Neural cell (in vitro differentiated cells): ENCODE measurements at regions not wholly inside any gene's neighbourhood (a gene's known extent, or its start where the extent isn't known, plus 50 kb on each side); places are given as distances from the start of the nearest gene placed in this dataset.

Experiments
- H2AFZ ChIP-seq: fragments of 200-600, 300-800 bp; sonication (generic), shearing (Covaris generic); 2 replicates; pipeline ENCODE4 v1.6.0; 2014; ENCODE audit warnings: low read depth, mild to moderate bottlenecking, antibody characterized with exemption, low read length, moderate library complexity
- H3F3A ChIP-seq: fragments of 200-600 bp; shearing (Covaris generic); 2 replicates; pipeline ENCODE4 v1.6.1; 2016; ENCODE audit warnings: mild to moderate bottlenecking, moderate library complexity, mixed read lengths, antibody characterized with exemption, low read length; ENCODE audit not compliant: insufficient read depth, poor library complexity, severe bottlenecking
- H3K27ac ChIP-seq: fragments of 200-600, 300-800 bp; sonication (generic), shearing (Covaris generic); 2 replicates; pipeline ENCODE4 v1.5.1; 2014; ENCODE audit warnings: mild to moderate bottlenecking, low read length, moderate library complexity
- H3K27me3 ChIP-seq: fragments of 300-800, 200-600 bp; sonication (generic), shearing (Covaris generic); 2 replicates; pipeline ENCODE4 v1.6.0; 2014; ENCODE audit warnings: mild to moderate bottlenecking, low read depth, low read length, moderate library complexity; ENCODE audit not compliant: insufficient read depth
- H3K36me3 ChIP-seq: fragments of 300-800, 200-600 bp; sonication (generic), shearing (Covaris generic); 2 replicates; pipeline ENCODE4 v1.5.1; 2014; ENCODE audit warnings: mild to moderate bottlenecking, antibody characterized with exemption, low read length, moderate library complexity; ENCODE audit not compliant: insufficient read depth
- H3K4me2 ChIP-seq: fragments of 300-800, 200-600 bp; sonication (generic), shearing (Covaris generic); 2 replicates; pipeline ENCODE4 v1.6.0; 2014; ENCODE audit warnings: mild to moderate bottlenecking, low read length
- H3K4me3 ChIP-seq: fragments of 300-800, 200-600 bp; sonication (generic), shearing (Covaris generic); 2 replicates; pipeline ENCODE4 v1.5.1; 2014; ENCODE audit warnings: mild to moderate bottlenecking, low read length, moderate library complexity
- H3K79me2 ChIP-seq: fragments of 200-600 bp; shearing (Covaris generic); replicated peaks from 2 replicates; pipeline ENCODE4 v1.6.0; 2014; ENCODE audit warnings: mild to moderate bottlenecking, low read length, moderate library complexity; ENCODE audit not compliant: insufficient read depth
- H3K9ac ChIP-seq: fragments of 300-800, 200-600 bp; sonication (generic), shearing (Covaris generic); 2 replicates; pipeline ENCODE4 v1.6.1; 2016; ENCODE audit warnings: mild to moderate bottlenecking, low read length, mixed read lengths
- H3K9me2 ChIP-seq: fragments of 200-600 bp; shearing (Covaris generic); 2 replicates; pipeline ENCODE4 v1.6.1; 2016; ENCODE audit warnings: mild to moderate bottlenecking, low read length, mixed read lengths; ENCODE audit not compliant: insufficient read depth
- H3K9me3 ChIP-seq: fragments of 200-600, 300-800 bp; sonication (generic), shearing (Covaris generic); 2 replicates; pipeline ENCODE4 v1.6.1; 2016; ENCODE audit warnings: mild to moderate bottlenecking, mixed run types, low read length, moderate library complexity, mixed read lengths
- H4K20me1 ChIP-seq: fragments of 200-600 bp; shearing (Covaris generic); 2 replicates; pipeline ENCODE4 v1.6.1; 2016; ENCODE audit warnings: mild to moderate bottlenecking, mixed run types; ENCODE audit not compliant: insufficient read depth
- EP300 ChIP-seq: fragments of 450-650 bp; conservative IDR thresholded peaks from 2 replicates; pipeline ENCODE4 v1.6.1; 2014; ENCODE audit warnings: antibody characterized with exemption, mild to moderate bottlenecking, moderate library complexity; ENCODE audit not compliant: poor library complexity, severe bottlenecking
- EZH2 ChIP-seq: fragments of 200-600, 300-800 bp; shearing (Covaris generic), sonication (generic); IDR thresholded peaks from 2 replicates; pipeline ENCODE4 v1.6.1; 2014; ENCODE audit warnings: antibody characterized with exemption, low read length, borderline replicate concordance, mild to moderate bottlenecking; ENCODE audit not compliant: insufficient read depth, poor library complexity, severe bottlenecking
- MXI1 ChIP-seq: fragments of 450-650 bp; conservative IDR thresholded peaks from 2 replicates; pipeline ENCODE4 v1.6.1; 2014; ENCODE audit warnings: antibody characterized with exemption, mild to moderate bottlenecking; ENCODE audit not compliant: poor library complexity, severe bottlenecking
- POLR2AphosphoS5 ChIP-seq: IDR thresholded peaks from 2 replicates; pipeline ENCODE4 v1.6.1; 2012
- RAD21 ChIP-seq: fragments of 450-650 bp; conservative IDR thresholded peaks from 2 replicates; pipeline ENCODE4 v1.6.1; 2014; ENCODE audit warnings: antibody characterized with exemption, mild to moderate bottlenecking, moderate library complexity
- REST ChIP-seq: IDR thresholded peaks from 2 replicates; pipeline ENCODE4 v1.6.1; 2012; ENCODE audit warnings: borderline replicate concordance
- SMC3 ChIP-seq: fragments of 450-650 bp; conservative IDR thresholded peaks from 2 replicates; pipeline ENCODE4 v1.6.1; 2014; ENCODE audit warnings: antibody characterized with exemption, mild to moderate bottlenecking, moderate library complexity; ENCODE audit not compliant: poor library complexity
- TAF1 ChIP-seq: IDR thresholded peaks from 2 replicates; pipeline ENCODE4 v1.6.1; 2012; ENCODE audit warnings: low read depth
- TF ChIP-seq, protein P1 (sequence below): fragments of 450-650 bp; IDR thresholded peaks from 2 replicates; pipeline ENCODE4 v1.5.1; 2014; ENCODE audit warnings: antibody characterized with exemption, mild to moderate bottlenecking, moderate library complexity; ENCODE audit not compliant: poor library complexity, severe bottlenecking

- Histone ChIP-seq H2AFZ (no peak overlapping the region), H3F3A (no peaks in the 10 kb centered on the region), H3K36me3 (no peaks in the 10 kb centered on the region), H4K20me1 (no peaks in the 10 kb centered on the region), H3K4me3 (no peak overlapping the region), H3K27ac (no peak overlapping the region), H3K4me2 (no peak overlapping the region), H3K9me2 (no peaks in the 10 kb centered on the region), H3K9ac (no peak overlapping the region), H3K79me2 (no peaks in the 10 kb centered on the region), H3K9me3 (no peaks in the 10 kb centered on the region), H3K27me3 (no peaks in the 10 kb centered on the region)
- no peak for TF ChIP-seq SMC3
- no peak for TF ChIP-seq REST
Observed at GRCh38 chr15:69636169-69636915, 183.7 kb downstream of the RPLP1 start.

DNA sequence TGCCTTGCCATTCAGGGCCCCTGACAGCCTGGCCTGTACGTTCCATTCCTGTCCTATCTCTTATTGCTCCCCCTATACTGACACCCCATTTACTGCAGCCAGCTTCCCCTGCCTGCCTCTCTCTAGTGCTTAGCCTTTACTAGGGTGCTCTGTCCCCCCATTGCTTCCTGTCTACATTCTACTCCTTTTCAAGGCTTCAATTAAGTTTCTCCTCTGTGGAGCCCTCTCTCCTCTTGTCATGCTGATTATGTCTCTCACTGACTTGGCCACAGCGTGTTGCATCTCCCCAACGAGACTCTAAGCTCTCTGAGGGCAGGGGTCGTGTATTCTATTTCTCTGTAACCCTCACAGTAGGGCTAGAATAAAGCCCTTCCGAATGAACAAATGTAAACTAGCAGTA lies 185.2 kb downstream of the RPLP1 start:
- H3K9me3 ChIP-seq = no peaks in the 10 kb centered on the region
- no peak overlapping the region for H3K27ac ChIP-seq
- H3K79me2 ChIP-seq = no peaks in the 10 kb centered on the region
- H4K20me1 ChIP-seq = no peaks in the 10 kb centered on the region
- H3K36me3 ChIP-seq = no peaks in the 10 kb centered on the region
- no peaks in the 10 kb centered on the region for H3K27me3 ChIP-seq
- no peak overlapping the region for H2AFZ ChIP-seq
- no peak overlapping the region for H3K4me2 ChIP-seq
- H3K9me2 ChIP-seq = no peaks in the 10 kb centered on the region
- H3F3A ChIP-seq = no peaks in the 10 kb centered on the region
- no peak overlapping the region for H3K9ac ChIP-seq
- no peak overlapping the region for H3K4me3 ChIP-seq
- no peak for TF ChIP-seq MXI1
- TF ChIP-seq EP300 = no peak
- no peak for TF ChIP-seq TAF1
- TF ChIP-seq, protein P1, sequence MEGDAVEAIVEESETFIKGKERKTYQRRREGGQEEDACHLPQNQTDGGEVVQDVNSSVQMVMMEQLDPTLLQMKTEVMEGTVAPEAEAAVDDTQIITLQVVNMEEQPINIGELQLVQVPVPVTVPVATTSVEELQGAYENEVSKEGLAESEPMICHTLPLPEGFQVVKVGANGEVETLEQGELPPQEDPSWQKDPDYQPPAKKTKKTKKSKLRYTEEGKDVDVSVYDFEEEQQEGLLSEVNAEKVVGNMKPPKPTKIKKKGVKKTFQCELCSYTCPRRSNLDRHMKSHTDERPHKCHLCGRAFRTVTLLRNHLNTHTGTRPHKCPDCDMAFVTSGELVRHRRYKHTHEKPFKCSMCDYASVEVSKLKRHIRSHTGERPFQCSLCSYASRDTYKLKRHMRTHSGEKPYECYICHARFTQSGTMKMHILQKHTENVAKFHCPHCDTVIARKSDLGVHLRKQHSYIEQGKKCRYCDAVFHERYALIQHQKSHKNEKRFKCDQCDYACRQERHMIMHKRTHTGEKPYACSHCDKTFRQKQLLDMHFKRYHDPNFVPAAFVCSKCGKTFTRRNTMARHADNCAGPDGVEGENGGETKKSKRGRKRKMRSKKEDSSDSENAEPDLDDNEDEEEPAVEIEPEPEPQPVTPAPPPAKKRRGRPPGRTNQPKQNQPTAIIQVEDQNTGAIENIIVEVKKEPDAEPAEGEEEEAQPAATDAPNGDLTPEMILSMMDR = no peak
- TF ChIP-seq REST = no peak
- no peak for TF ChIP-seq POLR2AphosphoS5
- no peak for TF ChIP-seq RAD21
- TF ChIP-seq EZH2 = no peak
- no peak for TF ChIP-seq SMC3
